DMS153 (cell line): ENCODE measurements at regions not wholly inside any gene's neighbourhood (a gene's known extent, or its start where the extent isn't known, plus 50 kb on each side); places are given as distances from the start of the nearest gene placed in this dataset.
"Not testable (repeated sequence)": the region's sequence is repeated elsewhere in the genome, so short reads cannot be mapped to it uniquely, and the experiment has no call there.

ENCODE experiments used
- DNase-seq: peaks from one replicate; lab custom pipeline; 2025; lab: John Stamatoyannopoulos, UW

- DNase-seq = no peak
Measured at GRCh38 chr4:19520939-19521520, 730.7 kb upstream of the SLIT2 start.

- no peak for DNase-seq
Measured at GRCh38 chr4:19514276-19515070, 737.2 kb upstream of the SLIT2 start.

DNA sequence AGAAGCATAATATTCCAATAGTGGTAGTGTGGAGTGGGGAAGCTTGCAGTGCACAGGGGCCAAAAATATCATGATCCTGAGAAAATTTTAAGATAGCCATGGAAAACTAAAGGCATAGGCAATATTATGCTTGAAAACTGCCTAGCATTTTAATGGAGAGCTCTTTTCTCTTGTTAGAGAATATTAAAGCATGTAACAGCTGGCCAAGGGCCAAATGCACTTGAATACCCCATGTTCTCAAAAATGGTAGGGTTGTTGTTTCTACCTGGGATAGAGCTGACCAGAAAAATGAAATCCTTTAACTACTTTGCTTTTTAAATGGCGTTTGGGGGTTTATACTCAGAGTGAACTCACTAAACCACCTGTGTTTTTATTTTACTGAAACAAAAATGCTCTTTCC is 739.6 kb upstream of the SLIT2 start:
- DNase-seq = no peak

DNA sequence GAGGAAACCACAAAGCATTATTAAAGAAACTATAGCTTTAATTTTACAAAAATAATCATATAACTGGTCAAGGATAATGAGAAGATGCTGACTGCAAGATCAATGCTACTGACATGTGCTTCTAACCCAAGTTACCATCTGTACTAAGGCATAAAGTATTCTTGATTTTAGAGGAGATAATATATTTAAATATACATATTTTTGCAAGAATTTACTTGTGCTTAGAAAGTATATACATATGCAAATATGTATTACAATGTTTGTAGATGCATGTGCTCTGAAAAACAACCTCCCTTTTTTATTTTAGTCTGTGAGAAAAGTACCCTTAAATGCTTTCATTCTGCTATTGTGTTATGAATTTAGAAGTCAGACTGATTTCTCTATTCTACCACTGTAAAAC is 740.7 kb upstream of the SLIT2 start:
- no peak for DNase-seq

- no peak for DNase-seq
Measured at GRCh38 chr4:19508442-19508841, 743.3 kb upstream of the SLIT2 start.

GRCh38 chr4:19497705-19498104 is 754.0 kb upstream of the SLIT2 start:
- DNase-seq = no peak

DNA sequence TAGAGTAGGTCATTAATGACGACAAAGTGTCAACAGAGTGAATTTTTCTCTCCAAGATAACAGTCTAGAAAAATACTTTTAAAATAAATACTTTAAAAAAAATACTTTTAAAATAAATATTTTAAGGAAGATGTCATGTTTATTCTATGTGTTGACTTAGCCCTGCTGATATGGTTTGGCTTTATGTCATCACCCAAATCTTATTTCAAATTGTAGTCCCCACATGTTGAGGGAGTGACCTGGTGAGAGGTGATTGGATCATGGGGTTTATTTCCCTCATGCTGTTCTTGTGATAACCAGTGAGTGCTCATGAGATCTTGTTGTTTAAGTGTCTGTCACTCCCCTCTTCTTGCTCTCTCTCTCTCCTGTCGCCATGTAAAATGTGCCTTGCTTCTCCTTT is 754.9 kb upstream of the SLIT2 start:
- no peak for DNase-seq

- DNase-seq = no peak
Measured at GRCh38 chr4:19494961-19495360, 756.7 kb upstream of the SLIT2 start.

DNA sequence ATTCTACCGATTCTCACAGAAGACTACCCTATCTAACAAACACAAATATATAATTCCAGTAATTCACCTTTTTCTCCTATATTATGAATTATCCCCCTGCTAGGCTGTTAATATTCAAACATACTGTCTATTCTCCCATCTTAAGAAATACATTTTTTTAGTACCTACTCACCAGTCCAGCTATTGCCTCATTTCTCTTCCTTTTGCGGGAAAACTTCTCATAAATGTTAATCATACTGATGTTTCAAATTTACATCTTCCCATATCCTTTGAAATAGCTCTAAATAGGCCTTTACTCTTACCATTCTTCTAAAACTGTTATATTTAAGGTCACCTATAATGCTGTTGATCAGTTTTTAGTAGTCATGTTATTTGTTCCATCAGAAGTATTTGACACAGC is 759.1 kb upstream of the SLIT2 start:
- no peak for DNase-seq

DNA sequence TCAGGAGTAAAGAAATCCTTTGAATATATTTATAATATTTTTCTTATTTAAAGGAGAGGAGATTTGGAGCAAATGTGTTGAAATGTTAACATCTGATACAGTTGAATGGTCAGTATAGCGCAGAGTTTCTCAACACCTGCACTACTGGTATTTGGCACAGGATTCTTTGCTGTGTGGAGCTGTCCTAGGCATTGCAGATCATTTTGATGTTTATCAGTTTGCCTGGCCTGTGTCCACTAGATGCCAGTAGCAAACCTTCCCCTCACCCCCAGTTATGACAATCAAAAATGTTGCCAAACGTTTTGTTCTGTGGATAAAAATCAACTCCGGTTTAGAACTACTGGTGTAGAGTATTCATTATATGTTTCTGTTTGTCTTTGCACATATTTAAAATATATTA is 765.3 kb upstream of the SLIT2 start:
- no peak for DNase-seq

DNA sequence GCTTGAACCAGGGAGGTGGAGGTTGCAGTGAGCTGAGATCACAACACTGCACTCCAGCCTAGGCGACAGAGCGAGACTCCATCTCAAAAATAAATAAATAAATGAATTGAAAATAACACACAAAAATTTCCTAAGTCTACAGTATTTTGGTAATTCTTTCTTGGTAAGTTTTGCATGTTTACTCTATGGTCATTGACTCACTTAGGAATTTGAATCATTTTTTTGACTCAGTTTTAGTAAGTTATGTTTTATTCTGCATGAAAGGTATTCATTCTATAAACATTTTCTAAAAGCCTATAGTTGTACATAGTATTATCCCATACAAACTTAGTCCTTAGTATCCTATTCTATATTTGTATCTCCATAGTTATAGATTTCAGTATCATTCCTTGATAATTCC is 772.9 kb upstream of the SLIT2 start:
- DNase-seq = no peak

GRCh38 chr4:19473569-19473968 is 778.1 kb upstream of the SLIT2 start:
- DNase-seq = no peak

DNA sequence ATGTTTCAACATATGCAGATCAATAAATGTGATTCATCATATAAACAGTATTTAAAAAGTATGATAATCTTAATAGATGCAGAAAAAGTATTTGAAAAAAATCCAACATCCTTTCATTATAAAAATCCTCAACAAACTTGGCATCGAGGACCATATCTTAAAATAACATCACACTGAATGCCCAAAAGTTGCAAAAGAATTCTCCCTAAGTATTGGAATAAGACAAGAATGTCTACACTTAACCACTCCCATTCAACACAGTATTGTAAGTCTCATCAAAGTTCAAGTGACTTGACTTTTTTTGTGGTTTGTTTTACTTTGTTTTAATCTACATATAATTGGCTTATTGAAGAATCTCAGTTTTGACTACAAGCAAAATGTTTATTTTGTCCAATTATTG is 779.0 kb upstream of the SLIT2 start:
- DNase-seq = no peak

GRCh38 chr4:19470001-19470400 is 781.7 kb upstream of the SLIT2 start:
- not testable (repeated sequence) for DNase-seq

DNA sequence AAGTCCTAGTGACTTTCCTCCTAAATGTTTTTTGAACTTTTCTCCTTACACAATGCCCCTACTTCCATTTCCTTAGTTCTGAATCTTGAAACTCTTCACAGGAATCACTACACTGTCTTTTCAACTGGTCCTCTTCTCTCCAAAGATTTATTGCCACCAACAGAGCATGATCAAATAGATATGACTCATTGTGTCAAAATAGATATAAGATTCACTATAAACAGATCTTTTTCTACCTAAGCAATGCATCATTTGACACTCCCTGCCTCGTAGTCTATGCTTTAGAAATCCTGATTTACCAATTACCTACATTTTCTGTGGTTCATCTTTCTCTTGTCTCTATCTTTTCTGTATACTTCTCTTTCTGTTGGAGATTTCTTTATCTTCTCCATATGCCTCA is 789.6 kb upstream of the SLIT2 start:
- DNase-seq = no peak

GRCh38 chr4:19455850-19456602 is 795.7 kb upstream of the SLIT2 start:
- no peak for DNase-seq

DNA sequence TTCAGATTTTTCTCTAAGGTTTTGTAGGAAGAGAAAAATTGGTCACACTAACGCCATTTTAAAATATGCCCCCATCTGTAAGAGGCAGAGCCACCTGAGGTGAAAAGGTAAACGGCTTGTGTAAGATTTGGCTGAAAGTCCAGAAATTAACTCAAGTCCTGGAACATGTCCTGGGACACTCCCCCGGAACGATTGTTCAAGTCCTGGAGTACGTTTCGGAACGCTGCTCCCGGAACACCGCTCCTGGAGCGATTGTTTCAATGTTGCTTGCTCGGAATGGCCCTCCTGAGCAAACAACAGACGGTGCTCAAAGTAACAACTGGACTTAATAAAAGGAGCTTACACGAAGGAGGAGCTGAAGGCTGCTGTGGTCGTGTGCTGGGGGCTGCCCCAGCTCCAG is 796.5 kb upstream of the SLIT2 start:
- no peak for DNase-seq

DNA sequence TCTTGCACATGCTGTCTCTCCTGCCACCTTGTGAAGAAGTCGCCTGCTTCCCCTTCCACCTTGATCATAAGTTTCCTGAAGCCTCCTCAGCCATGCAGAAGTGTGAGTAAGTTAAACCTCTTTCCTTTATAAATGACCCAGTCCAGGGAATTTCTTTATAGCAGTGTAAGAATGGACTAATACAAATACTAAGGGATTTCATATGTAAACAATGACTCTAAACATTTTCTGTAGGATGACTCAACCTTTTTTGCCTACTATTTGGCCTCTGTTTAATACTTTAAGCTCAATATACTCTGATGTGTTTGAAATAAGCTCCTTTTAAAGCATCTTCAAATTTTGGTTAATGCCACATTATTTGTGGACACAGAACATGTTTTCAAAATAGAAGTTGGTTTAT is 813.5 kb upstream of the SLIT2 start:
- DNase-seq = no peak

DNA sequence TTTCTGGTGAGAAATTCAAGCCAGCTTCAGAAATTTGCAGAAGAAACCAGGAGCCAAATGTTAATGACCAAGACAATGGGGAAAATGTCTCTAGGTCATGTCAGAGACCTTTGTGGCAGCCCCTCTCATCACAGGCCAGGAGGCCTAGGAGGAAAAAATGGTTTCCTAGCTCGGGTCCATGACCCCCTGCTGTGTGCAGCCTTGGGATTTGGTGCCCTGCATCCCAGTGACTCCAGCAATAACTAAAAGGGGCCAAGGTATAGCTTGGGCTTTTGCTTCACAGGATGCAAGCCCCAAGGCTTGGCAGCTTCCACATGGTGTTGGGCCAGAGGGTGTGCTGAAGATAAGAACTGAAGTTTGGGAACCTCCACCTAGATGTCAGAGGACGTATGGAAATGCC is 814.7 kb upstream of the SLIT2 start:
- no peak for DNase-seq

GRCh38 chr4:19429684-19430083 is 822.0 kb upstream of the SLIT2 start:
- no peak for DNase-seq

DNA sequence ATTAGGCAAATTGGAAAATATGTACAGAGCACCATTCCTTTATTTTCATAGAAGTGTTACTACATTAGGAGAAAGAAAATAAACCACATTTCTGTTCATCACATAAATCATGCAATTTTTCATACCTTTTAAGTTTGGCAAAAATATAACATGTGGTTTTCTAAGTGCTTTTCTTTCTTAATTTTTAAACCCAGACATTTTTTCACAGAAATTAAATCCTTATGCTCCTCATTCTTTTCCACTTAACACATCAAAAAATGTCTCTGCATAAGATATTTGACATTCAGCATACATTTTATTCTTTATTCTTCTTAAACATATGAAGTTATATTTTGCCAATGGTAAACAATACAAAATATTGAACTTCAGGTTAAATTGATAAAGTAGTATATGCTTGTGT is 826.6 kb upstream of the SLIT2 start:
- no peak for DNase-seq

DNA sequence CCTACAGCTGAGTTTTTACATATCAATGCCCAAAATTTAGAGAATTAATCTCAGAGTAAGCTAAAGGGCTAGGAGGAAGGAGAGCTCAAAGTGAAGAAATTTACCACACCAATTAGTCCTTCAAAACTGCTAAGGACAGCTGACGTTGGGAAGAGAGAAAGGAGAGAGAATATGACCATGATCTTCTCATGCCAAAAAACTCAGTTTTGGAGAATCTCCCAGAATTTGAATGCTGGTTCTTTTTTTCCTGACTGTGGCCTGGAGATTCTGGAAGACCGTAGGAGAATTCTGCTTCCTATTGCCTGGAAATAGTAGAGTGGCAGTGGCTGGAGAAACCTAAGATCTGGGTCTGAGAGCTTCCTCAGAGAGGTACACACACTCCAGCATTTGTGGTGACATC is 834.4 kb upstream of the SLIT2 start:
- no peak for DNase-seq

- DNase-seq = no peak
Measured at GRCh38 chr4:19416146-19416545, 835.6 kb upstream of the SLIT2 start.
